NOMO-1 treated with DMSO at 0.1 percent for 48 hours (cell line): ENCODE measurements at regions not wholly inside any gene's neighbourhood (a gene's known extent, or its start where the extent isn't known, plus 50 kb on each side); places are given as distances from the start of the nearest gene placed in this dataset.

Source experiments
- DNase-seq: peaks from one replicate; lab custom pipeline; 2025; ENCODE audit not compliant: unreplicated experiment; lab: John Stamatoyannopoulos, UW

GRCh38 chr20:51886891-51887608 lies 84.7 kb upstream of the SALL4 start:
- no peak for DNase-seq

DNA sequence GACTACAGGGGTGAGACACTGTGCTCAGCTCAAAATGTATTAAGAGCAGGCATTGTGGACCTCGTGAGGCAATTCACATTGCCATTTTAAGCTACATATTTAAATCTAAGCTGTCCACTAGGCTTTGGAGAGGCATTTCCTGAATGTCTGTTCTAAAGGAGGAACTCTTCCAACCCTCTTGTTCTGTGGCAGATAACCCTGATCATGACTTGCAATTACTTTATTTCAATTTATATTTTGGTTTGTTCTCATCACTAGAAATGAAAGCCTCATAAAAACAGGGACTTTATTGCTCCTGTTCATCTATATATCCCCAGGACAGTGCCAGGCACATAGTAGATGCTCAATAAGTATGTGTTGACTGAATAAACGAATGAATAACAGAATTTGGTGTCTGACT lies 84.0 kb upstream of the SALL4 start:
- no peak for DNase-seq

DNA sequence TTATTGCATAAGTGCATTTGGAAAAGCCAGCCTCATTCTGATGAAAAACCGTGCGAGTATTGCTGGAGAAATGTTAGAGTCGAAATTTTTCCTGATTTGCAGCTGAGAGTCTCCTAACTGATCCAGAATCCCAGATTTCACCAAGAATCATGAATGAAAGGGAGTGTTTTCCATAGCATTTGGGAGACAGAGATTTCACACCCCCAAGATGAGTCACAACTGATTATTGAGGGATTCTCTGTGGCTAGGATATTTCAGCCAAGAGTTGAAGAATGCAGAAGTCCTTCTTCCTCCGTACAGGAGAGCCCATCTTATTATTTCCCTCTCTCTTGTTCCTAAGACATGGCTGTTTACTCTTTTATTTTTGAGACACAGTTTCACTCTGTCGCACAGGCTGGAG lies 82.2 kb upstream of the SALL4 start:
- DNase-seq: no peak

GRCh38 chr20:51880188-51880587 lies 77.9 kb upstream of the SALL4 start:
- DNase-seq: no peak

- no peak for DNase-seq
Measured at GRCh38 chr20:51876313-51876940, 74.1 kb upstream of the SALL4 start.

DNA sequence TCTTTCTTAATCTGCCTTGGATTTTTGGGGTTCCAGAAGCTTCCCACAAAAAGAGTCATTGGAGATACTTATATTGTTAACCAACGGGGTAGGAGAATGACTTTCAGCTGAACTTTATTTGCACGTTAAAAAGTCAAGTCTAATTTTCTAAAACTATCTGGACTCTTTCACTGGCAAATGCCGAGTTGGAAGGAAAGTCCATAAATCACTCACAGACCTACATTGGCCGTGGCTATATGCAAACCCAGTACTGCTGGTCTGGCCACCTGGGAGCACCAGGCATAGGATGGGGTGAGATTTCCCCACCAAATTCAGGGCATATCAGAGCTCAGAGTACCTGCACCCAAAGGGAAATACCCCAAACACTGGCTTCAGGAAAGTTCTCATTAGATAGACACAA lies 71.3 kb upstream of the SALL4 start:
- DNase-seq: no peak

GRCh38 chr20:51871943-51872342 lies 69.6 kb upstream of the SALL4 start:
- DNase-seq: no peak

DNA sequence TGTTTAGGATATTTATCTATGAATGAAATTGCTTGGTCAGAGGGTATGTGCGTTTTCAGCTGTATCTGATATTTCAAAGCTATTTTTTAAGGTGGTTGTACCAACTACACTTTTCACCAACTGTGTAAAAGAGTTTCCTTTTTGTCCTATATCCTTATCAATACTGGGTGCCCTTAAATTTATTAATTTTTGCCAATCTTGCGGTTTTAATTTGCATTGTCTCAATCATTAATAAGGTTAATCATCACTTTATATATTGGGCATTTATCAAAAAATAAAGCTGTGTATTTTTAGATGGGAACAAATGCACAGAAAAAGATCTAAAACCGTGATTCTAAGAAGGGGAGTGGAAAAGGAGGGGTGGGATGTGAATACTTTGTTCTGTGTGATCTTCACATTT lies 66.7 kb upstream of the SALL4 start:
- no peak for DNase-seq

GRCh38 chr20:51867251-51867650 lies 64.9 kb upstream of the SALL4 start:
- DNase-seq: no peak

DNA sequence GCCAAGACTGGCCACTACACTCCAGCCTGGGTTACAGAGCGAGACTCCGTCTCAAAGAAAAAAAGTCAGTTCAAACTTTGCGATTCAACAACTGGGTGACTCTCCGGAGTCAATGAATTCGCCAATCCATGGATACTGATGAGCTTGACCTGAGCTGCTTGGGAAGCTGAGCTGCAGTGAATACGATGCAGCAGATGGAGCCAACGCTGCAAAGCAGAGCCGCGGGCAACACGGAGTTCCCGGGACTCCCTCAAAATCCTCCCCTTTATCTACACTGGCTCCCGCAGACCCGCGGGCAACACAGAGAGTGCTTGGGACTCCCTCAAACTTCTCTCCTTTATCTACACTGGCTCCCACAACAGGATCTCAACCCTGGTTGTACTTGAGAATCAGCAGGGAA lies 62.6 kb upstream of the SALL4 start:
- DNase-seq: no peak

DNA sequence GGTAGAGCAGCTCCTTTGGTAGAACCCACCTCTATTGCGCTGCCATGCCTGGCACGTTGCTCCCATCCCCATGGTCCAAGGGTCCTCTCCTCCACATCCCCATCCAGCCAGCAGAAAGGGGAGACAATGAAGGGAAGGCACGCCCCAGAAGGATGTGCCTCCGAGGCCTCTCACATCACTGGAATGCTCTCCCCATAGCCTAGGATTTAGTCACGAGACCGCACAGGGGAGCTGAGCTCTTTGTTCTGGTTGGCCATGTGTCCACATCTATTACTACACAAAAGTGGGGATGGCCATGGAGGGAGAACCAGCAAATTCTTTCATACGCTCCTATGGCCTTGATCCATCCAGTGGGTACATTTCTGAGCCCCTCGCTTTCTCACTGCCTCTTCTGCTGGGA lies 60.5 kb upstream of the SALL4 start:
- DNase-seq: no peak

GRCh38 chr20:51861726-51862466 lies 59.6 kb upstream of the SALL4 start:
- no peak for DNase-seq

DNA sequence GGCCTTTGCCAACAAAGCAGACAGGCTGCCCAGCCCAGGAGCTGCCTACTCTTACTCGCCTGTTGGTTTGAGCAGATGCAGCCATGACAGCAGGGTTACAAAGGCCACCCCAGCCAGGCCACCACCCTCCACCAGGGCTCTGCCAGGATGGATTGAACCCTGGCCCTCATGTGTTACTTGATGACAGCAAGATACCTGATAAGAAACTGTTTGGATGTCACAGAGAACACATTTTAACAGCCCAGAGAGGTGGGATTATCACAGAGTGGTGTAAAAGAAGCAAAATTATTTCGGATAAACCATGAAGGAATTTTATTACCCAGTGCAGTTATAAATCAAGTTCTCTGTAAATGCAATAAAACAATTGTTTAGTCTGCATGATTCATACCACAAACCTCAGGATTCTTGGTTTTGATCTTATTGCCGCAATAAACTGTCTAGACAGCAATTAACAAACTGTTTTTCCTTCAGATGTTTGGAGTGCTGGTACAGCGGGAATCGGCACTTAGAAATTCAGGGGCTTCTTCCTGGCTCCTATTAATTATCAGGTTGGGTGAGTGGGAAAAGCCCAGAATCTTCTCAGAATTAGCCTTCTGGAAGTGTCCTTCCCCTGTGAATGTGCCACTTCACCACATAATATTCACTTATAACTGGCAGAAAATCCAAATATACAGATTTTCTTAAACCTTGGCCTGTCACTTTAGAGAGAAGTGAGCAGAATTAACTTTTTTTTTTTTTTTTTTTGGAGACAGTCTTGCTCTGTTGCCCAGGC lies 58.0 kb upstream of the SALL4 start:
- DNase-seq: no peak

- no peak for DNase-seq
Measured at GRCh38 chr20:51856432-51856831, 54.1 kb upstream of the SALL4 start.

- no peak for DNase-seq
Measured at GRCh38 chr20:51854921-51855320, 52.6 kb upstream of the SALL4 start.
